ENCODE measurements at regions not wholly inside any gene's neighbourhood (a gene's known extent, or its start where the extent isn't known, plus 50 kb on each side); places are given as distances from the start of the nearest gene placed in this dataset.

DNA sequence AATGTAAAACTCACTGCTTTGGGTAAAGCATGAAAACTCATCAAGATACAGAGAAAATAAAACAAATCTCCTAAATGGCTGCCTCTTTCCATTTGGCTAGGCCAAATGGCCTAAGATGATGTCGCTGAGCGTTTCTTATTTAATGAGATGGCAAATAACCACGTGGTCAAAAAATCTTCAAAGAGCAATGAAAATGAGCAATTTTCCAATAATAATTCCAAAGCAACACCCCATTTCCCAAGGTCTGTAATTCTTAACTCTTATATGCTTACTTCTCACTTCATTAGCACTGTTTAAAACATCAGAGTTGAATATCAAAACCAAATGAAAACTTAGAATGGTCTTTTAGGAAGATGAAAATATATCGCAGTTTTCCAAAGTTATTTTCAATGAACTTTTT lies 222.3 kb upstream of the MID1 start:
- no peaks in the 10 kb centered on the region for H3K36me3 ChIP-seq (ENCODE audit: low read depth)
- H3K4me1 ChIP-seq (ENCODE audit: insufficient read depth, poor library complexity, severe bottlenecking), result no peaks in the 10 kb centered on the region
- no peaks in the 10 kb centered on the region for H3K27me3 ChIP-seq (ENCODE audit: insufficient read depth, poor library complexity, severe bottlenecking)
- no peak for ATAC-seq (ENCODE audit: low read depth)
- no peak overlapping the region for H3K27ac ChIP-seq (ENCODE audit: poor library complexity, severe bottlenecking)
- H3K4me3 ChIP-seq (ENCODE audit: severe bottlenecking), result no peak overlapping the region
- no peaks in the 10 kb centered on the region for H3K9me3 ChIP-seq (ENCODE audit: severe bottlenecking)
- no peak for DNase-seq (ENCODE audit: low spot score)
- TF ChIP-seq, protein P1, sequence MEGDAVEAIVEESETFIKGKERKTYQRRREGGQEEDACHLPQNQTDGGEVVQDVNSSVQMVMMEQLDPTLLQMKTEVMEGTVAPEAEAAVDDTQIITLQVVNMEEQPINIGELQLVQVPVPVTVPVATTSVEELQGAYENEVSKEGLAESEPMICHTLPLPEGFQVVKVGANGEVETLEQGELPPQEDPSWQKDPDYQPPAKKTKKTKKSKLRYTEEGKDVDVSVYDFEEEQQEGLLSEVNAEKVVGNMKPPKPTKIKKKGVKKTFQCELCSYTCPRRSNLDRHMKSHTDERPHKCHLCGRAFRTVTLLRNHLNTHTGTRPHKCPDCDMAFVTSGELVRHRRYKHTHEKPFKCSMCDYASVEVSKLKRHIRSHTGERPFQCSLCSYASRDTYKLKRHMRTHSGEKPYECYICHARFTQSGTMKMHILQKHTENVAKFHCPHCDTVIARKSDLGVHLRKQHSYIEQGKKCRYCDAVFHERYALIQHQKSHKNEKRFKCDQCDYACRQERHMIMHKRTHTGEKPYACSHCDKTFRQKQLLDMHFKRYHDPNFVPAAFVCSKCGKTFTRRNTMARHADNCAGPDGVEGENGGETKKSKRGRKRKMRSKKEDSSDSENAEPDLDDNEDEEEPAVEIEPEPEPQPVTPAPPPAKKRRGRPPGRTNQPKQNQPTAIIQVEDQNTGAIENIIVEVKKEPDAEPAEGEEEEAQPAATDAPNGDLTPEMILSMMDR (IDR thresholded peaks at IDR 0.05; ENCODE audit: poor library complexity, severe bottlenecking), result no peak

GRCh38 chrX:10847333-10847732 lies 226.9 kb upstream of the MID1 start:
- H3K9me3 ChIP-seq (ENCODE audit: severe bottlenecking), result no peaks in the 10 kb centered on the region
- ATAC-seq (ENCODE audit: low read depth), result no peak
- TF ChIP-seq, protein P1 (IDR thresholded peaks at IDR 0.05; ENCODE audit: poor library complexity, severe bottlenecking), result no peak
- H3K27ac ChIP-seq (ENCODE audit: poor library complexity, severe bottlenecking), result no peak overlapping the region
- H3K27me3 ChIP-seq (ENCODE audit: insufficient read depth, poor library complexity, severe bottlenecking), result no peaks in the 10 kb centered on the region
- DNase-seq (ENCODE audit: low spot score), result no peak
- no peaks in the 10 kb centered on the region for H3K4me1 ChIP-seq (ENCODE audit: insufficient read depth, poor library complexity, severe bottlenecking)
- no peak overlapping the region for H3K4me3 ChIP-seq (ENCODE audit: severe bottlenecking)
- no peaks in the 10 kb centered on the region for H3K36me3 ChIP-seq (ENCODE audit: low read depth)

DNA sequence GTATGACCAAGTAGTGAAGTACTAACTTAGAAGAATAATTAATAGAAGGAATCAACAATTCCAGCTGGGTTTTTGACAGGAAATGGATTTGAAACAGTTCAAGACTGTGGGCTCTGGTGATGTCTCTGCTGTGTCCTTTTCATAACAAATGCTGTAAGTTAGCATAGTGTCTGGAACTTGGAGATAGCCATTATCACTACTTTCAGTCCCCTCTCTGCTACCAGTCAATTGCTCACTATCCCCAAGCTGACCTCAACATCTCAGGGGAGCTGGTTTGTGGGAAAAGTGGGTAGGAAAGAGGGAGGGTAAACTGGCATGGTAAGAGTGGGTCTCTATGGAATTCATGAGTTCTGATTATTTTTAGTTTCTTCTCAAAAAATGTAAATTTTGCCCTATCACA lies 231.4 kb upstream of the MID1 start:
- Histone ChIP-seq H3K4me1 (ENCODE audit: insufficient read depth, poor library complexity, severe bottlenecking) (no peaks in the 10 kb centered on the region), H3K36me3 (ENCODE audit: low read depth) (no peaks in the 10 kb centered on the region), H3K27me3 (ENCODE audit: insufficient read depth, poor library complexity, severe bottlenecking) (no peaks in the 10 kb centered on the region), H3K9me3 (ENCODE audit: severe bottlenecking) (no peaks in the 10 kb centered on the region), H3K27ac (ENCODE audit: poor library complexity, severe bottlenecking) (no peak overlapping the region), H3K4me3 (ENCODE audit: severe bottlenecking) (no peak overlapping the region)
- TF ChIP-seq, protein P1 (IDR thresholded peaks at IDR 0.05; ENCODE audit: poor library complexity, severe bottlenecking), result no peak
- ATAC-seq (ENCODE audit: low read depth) (no peak), DNase-seq (ENCODE audit: low spot score) (no peak)

DNA sequence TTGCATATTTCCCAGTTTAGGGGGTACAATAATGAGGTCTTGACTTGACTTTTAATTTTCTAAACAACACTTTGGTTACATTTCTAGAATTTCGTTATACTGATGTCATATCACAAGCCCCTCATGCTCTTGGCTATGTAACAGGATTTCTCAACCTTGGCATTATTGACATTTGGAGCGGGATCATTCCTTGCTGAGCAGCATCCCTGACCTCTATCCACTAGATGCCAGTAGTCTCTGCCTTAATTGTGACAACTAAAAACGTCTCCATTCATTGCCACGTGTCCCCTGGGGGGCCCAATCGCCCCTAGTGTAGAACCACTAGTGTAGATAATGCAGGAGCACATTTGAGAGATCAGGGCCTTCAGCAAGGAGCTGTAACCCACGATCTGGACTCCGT lies 234.2 kb upstream of the MID1 start:
- Histone ChIP-seq H3K36me3 (ENCODE audit: low read depth) (no peaks in the 10 kb centered on the region), H3K9me3 (ENCODE audit: severe bottlenecking) (no peaks in the 10 kb centered on the region), H3K27me3 (ENCODE audit: insufficient read depth, poor library complexity, severe bottlenecking) (no peaks in the 10 kb centered on the region), H3K27ac (ENCODE audit: poor library complexity, severe bottlenecking) (no peak overlapping the region), H3K4me3 (ENCODE audit: severe bottlenecking) (no peak overlapping the region), H3K4me1 (ENCODE audit: insufficient read depth, poor library complexity, severe bottlenecking) (no peaks in the 10 kb centered on the region)
- ATAC-seq (ENCODE audit: low read depth), result no peak
- TF ChIP-seq, protein P1 (IDR thresholded peaks at IDR 0.05; ENCODE audit: poor library complexity, severe bottlenecking), result no peak
- no peak for DNase-seq (ENCODE audit: low spot score)

DNA sequence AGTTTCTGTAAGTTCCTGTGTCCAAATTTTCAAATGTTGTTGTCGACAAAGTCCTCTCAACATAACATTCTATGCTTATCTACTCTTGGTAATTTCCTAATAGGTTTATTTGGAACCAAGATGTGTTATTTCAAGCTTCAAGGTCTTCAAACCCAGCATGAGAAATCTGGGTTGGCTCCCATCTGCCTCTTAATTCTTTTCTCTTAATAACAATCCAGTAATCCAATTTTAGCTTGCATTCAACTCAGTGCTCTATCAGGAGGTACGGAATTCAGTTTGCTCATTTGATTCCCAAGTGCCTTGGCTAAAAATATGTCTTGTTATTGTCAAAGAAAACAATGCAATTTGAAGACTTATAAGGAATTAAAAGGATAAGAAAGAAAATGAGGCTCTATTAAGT lies 235.5 kb upstream of the MID1 start:
- no peaks in the 10 kb centered on the region for H3K36me3 ChIP-seq (ENCODE audit: low read depth)
- TF ChIP-seq, protein P1 (IDR thresholded peaks at IDR 0.05; ENCODE audit: poor library complexity, severe bottlenecking), result no peak
- H3K4me3 ChIP-seq (ENCODE audit: severe bottlenecking), result no peak overlapping the region
- H3K4me1 ChIP-seq (ENCODE audit: insufficient read depth, poor library complexity, severe bottlenecking), result no peaks in the 10 kb centered on the region
- ATAC-seq (ENCODE audit: low read depth) (no peak), DNase-seq (ENCODE audit: low spot score) (no peak)
- H3K27me3 ChIP-seq (ENCODE audit: insufficient read depth, poor library complexity, severe bottlenecking), result no peaks in the 10 kb centered on the region
- H3K9me3 ChIP-seq (ENCODE audit: severe bottlenecking), result no peaks in the 10 kb centered on the region
- H3K27ac ChIP-seq (ENCODE audit: poor library complexity, severe bottlenecking), result no peak overlapping the region
